IPS-NIHi11 (cell line): ENCODE measurements at regions not wholly inside any gene's neighbourhood (a gene's known extent, or its start where the extent isn't known, plus 50 kb on each side); places are given as distances from the start of the nearest gene placed in this dataset.

Experiments used
- DNase-seq: peaks from one replicate; pipeline ENCODE4 v3.0.0; 2012; ENCODE audit warnings: mixed read lengths, low spot score

DNA sequence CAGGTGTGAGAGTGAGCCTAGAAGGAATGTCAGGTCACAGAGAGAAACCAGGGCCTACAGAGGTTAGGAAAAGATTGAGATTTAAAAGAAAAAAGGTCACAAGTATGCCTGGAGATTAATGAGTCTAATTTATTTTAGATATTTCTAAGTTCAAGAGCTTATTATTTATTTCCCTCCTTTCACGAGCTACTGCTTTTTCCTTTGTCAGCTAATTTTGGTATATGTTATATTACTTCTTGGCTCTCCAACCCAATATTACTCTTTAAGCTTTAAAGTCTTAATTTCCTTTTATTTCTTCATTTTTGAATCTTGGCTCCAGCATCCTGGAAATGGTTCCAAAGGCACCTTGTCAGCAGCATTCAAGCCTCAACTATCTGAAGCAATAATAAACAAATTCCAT, 109.5 kb upstream of the MIS18BP1 start:
- no peak for DNase-seq

DNA sequence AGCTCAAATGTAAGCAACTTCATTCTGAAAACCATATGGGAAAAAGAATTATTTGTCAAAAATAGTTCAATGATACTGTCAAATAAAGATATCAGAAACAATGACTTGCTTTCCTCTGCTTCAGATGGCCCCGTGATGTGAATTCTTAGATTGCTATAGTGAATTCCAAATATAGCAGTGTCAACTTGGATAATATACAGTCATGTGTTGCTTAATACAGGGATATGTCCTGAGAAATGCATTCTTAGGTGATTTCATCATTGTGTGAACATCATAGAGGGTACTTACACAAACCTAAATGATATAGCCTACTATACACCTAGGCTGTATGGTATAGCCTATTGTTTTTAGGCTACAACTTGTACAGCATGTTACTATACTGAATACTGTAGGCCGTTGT, 108.7 kb upstream of the MIS18BP1 start:
- no peak for DNase-seq

DNA sequence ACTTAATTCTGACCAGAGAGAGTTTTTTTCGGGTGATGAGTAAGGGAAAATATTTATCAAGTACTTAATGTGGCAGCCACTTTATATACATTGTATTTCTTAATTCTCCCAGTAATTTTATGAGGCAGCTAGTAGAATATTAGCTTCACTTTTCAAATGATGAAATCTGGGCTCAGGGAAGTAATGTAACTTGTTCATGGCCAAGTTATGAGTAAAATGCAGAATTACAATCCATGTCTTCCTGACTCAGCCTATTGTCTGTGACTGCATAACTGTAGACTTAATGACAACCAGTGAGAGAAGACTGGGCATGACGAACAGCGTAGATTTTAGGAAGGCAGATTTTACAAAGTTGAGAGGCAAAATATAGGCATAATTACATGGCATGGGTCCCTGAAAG, 106.7 kb upstream of the MIS18BP1 start:
- DNase-seq, result no peak

DNA sequence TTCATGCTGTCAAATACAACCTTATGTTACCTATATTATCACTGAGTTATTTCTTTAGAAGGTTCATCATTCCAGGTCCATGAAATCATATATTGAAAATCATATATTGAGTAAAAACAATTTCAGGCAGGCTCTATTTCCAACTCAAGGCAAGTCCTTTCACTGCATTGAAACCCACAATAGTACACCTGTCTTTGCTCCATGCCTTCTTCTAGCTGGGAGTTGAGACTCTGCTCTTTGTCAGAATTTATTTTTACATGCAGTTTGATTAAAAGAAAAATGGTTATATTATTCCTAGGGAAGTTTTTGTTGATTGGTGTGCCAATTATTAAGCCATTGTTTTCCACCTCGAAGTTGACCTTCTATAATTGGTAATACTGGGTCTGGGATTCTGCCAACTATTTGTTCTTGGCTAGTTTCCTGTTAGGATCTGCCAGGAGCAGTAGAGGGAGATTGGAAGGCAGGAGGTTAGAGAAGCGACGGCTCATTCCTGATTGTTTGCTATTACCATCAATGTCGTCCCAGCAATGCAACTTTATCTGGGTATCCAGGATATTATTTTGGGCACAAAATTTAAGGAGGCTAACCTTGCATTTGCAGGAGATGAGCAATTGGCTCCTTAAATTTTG, 79.5 kb upstream of the MIS18BP1 start:
- no peak for DNase-seq

DNA sequence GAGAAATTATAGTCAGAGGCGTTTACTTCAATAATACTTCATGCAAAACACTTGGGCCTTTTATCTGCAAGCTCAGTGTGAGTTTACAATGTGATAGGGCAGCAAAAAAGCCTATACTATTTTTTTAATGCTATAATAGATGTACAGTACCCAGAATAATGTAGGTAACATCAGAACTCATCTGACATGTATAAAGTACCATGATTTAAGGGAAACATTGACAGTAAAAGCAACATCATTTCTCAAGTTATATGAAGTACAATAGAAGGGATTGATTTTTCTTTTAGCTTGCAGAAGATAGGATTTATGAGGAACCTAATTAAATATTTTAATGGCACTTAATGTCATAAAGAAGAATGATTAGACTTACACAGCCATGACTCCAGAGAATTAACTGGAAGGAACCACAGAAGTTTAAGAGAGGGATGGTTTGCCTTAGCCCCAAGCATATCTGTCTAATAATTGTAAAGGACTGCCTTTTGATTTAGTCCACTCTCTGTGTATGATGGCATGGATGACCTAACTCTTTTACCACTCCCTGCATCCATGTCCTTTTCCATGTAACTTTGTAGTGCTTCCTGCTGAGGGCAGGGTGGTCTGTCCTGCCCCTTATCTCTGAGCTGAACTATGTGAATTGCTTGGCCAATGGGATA, 55.9 kb upstream of the MIS18BP1 start:
- no peak for DNase-seq
